K562 (cell line): ENCODE measurements at regions not wholly inside any gene's neighbourhood (a gene's known extent, or its start where the extent isn't known, plus 50 kb on each side); places are given as distances from the start of the nearest gene placed in this dataset.
A peak's percentile ranks its signal among the peaks of the same experiment; 100 is the strongest.

Experiments
- ATAC-seq: fragments of 200-7000 bp; cut with Tn5 transposase; 3 replicates; pipeline ENCODE4 v1.9.1; 2020; ENCODE audit warnings: moderate library complexity
- BruUV-seq: library from RNA; stranded (reverse); fragments of 400-500 nt; replicated peaks from 2 replicates; lab custom pipeline; 2021; lab: Mats Ljungman, UMichigan
- CTCF ChIA-PET: fragments of 300-600 bp; formaldehyde crosslinking; extraction: SDS; loops from one replicate; lab custom pipeline; 2021; ENCODE audit warnings: low intra/inter-chr PET ratio; lab: Yijun Ruan, JAX
- POLR2A ChIA-PET: fragments of 300-600, 350-650 bp; sonication (Branson Sonifier 250); formaldehyde crosslinking; extraction: SDS; loops from one replicate; lab custom pipeline; 2021; ENCODE audit warnings: antibody characterized with exemption, inconsistent platforms; lab: Yijun Ruan, JAX
- DNase-seq, 4 experiments: peaks; one replicate each; pipeline versions ENCODE4 v3.0.0 to v3.0.0-alpha.2; 2011 to 2018; ENCODE audit warnings: low spot score in 3 of 4, mixed read lengths in 3 of 4; ENCODE audit errors: extremely low read depth in 1 of 4
- FAIRE-seq: peaks from 2 replicates; lab custom pipeline; 2011; peaks lifted over from hg19 to GRCh38; lab: Jason Lieb, UNC
- H2AFZ ChIP-seq: 2 replicates; pipeline ENCODE4 v1.6.0; 2011; ENCODE audit warnings: low read depth, low read length, control low read depth, inconsistent platforms
- H3K27ac ChIP-seq: fragments of 200-600 bp; 3 replicates; pipeline ENCODE4 v1.8.0; 2011; ENCODE audit warnings: low read depth, mild to moderate bottlenecking, control low read depth, inconsistent platforms, low read length, moderate library complexity, mixed read lengths; ENCODE audit errors: extremely low read depth
- H3K27me3 ChIP-seq, 2 experiments: fragments of 300-600 bp in 1 of 2; 2 replicates in 1 of 2; 3 replicates in 1 of 2; pipeline versions ENCODE4 v1.6.0 to v1.8.0; 2011; ENCODE audit warnings: inconsistent platforms in 2 of 2, low read length in 2 of 2, mild to moderate bottlenecking in 1 of 2, mixed read lengths in 1 of 2, moderate library complexity in 1 of 2; ENCODE audit not compliant: control insufficient read depth in 2 of 2, insufficient read depth in 2 of 2
- H3K36me3 ChIP-seq: fragments of 300-600 bp; 3 replicates; pipeline ENCODE4 v1.8.0; 2011; ENCODE audit warnings: mild to moderate bottlenecking, low read length, inconsistent platforms; ENCODE audit not compliant: control insufficient read depth, insufficient read depth
- H3K4me1 ChIP-seq, 2 experiments: fragments of 200-600 bp in 1 of 2; replicated peaks in 1 of 2; 2 replicates in 1 of 2; 3 replicates in 1 of 2; pipeline versions ENCODE4 v1.5.1 to v1.8.0; 2011; ENCODE audit warnings: inconsistent platforms in 2 of 2, low read length in 2 of 2, mild to moderate bottlenecking in 1 of 2, mixed read lengths in 1 of 2, moderate library complexity in 1 of 2; ENCODE audit not compliant: control insufficient read depth in 2 of 2, insufficient read depth in 2 of 2
- H3K4me2 ChIP-seq: 2 replicates; pipeline ENCODE4 v1.6.1; 2011; ENCODE audit warnings: low read length, control low read depth, inconsistent platforms, mixed read lengths; ENCODE audit not compliant: insufficient read depth
- H3K4me3 ChIP-seq: fragments of 200-600 bp; sonication (generic), shearing (Covaris generic); 2 replicates; pipeline ENCODE4 v1.5.1; 2016; ENCODE audit warnings: control low read depth, inconsistent platforms
- H3K79me2 ChIP-seq: fragments of 200-600 bp; 3 replicates; pipeline ENCODE4 v1.8.0; 2011; ENCODE audit warnings: low read length, inconsistent platforms; ENCODE audit not compliant: control insufficient read depth, insufficient read depth
- H3K9ac ChIP-seq, 2 experiments: 2 replicates each; pipeline versions ENCODE4 v1.6.0 to v1.6.1; 2011; ENCODE audit warnings: low read depth in 2 of 2, low read length in 2 of 2, control low read depth in 1 of 2, inconsistent platforms in 1 of 2, mild to moderate bottlenecking in 1 of 2, mixed read lengths in 1 of 2; ENCODE audit not compliant: insufficient read depth in 1 of 2
- H3K9me1 ChIP-seq: one replicate; pipeline ENCODE4 v1.6.0; 2011; ENCODE audit warnings: inconsistent platforms, mild to moderate bottlenecking, low read length, moderate library complexity; ENCODE audit not compliant: control insufficient read depth, insufficient read depth
- H3K9me3 ChIP-seq: replicated peaks from 2 replicates; pipeline ENCODE4 v1.5.1; 2011; ENCODE audit warnings: low read depth, low read length, inconsistent platforms; ENCODE audit not compliant: control insufficient read depth, insufficient read depth
- H4K20me1 ChIP-seq: replicated peaks from 2 replicates; pipeline ENCODE4 v1.6.1; 2011; ENCODE audit warnings: low read length, inconsistent platforms, mixed read lengths; ENCODE audit not compliant: control insufficient read depth, insufficient read depth
- ARHGAP35 ChIP-seq: fragments of 450-650 bp; IDR thresholded peaks from 2 replicates; pipeline ENCODE4 v1.6.1; 2018; ENCODE audit not compliant: partially characterized antibody
- HMGN3 ChIP-seq: IDR thresholded peaks from 2 replicates; pipeline ENCODE4 v1.6.1; 2011; ENCODE audit warnings: borderline replicate concordance, low read depth, mild to moderate bottlenecking, mixed read lengths, low read length; ENCODE audit not compliant: insufficient read length; ENCODE audit errors: extremely low read depth
- MEIS2 ChIP-seq: fragments of 450-650 bp; IDR thresholded peaks from 2 replicates; pipeline ENCODE4 v1.6.1; 2014; ENCODE audit warnings: mild to moderate bottlenecking; ENCODE audit not compliant: partially characterized antibody
- WGBS: fragments of 100-300 bp; shearing (Covaris generic); methylation state at CpG from one replicate; pipeline ENCODE4 v1.1.6; 2016; ENCODE audit warnings: low coverage, mixed read lengths; ENCODE audit not compliant: insufficient coverage; ENCODE audit errors: missing lambda C conversion rate; 5-methylcytosine and 5-hydroxymethylcytosine counted together
- in situ Hi-C: fragments of 300-500 bp; cut with MboI; formaldehyde crosslinking; loops from 4 replicates; pipeline ENCODE4 v1.15.0; 2018; ENCODE audit warnings: inconsistent platforms, mixed read lengths
- intact Hi-C: fragments of 100-400 bp; cut with micrococcal nuclease; formaldehyde crosslinking; loops from 2 replicates; pipeline ENCODE4 v1.14.2; 2022
- TF ChIP-seq, protein P1 (sequence below), 2 experiments: IDR thresholded peaks in 1 of 2; conservative IDR thresholded peaks in 1 of 2; 2 replicates each; pipeline ENCODE4 v1.6.1; 2016; ENCODE audit warnings: low read depth in 2 of 2, mild to moderate bottlenecking in 1 of 2, missing compliant biosample characterization in 1 of 2, missing genetic modification characterization in 1 of 2, moderate library complexity in 1 of 2
- TF ChIP-seq, protein P2 (sequence below): fragments of 450-650 bp; IDR thresholded peaks from 2 replicates; pipeline ENCODE4 v1.6.1; 2016

DNA sequence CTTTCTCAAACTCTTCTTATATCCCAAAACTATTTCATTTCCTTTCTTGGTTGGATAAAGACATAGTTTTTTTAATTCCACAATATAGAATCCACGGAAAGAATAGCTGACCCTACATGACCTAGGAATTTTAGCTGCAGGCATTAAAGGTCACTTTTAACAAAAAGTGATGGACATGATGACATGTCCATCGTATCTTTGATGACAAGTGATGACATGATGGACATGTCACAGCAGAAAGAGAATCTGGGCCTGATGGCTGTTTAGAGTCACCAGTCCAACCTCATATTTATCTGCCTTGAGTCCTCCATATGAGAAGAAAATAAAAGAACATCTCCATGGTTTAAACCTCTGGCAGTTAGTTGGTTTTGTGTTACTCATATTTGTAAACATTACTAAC is 106.2 kb downstream of the PLG start:
- Histone ChIP-seq H3K9me3 (no peaks in the 10 kb centered on the region), H3K27me3 (no peaks in the 10 kb centered on the region), H3K79me2 (no peaks in the 10 kb centered on the region), H3K4me1 (no peaks in the 10 kb centered on the region), H3K36me3 (no peaks in the 10 kb centered on the region), H3K27ac (no peak overlapping the region), H4K20me1 (no peaks in the 10 kb centered on the region), H3K9me1 (no peaks in the 10 kb centered on the region), H3K4me3 (no peak overlapping the region), H2AFZ (no peak overlapping the region), H3K4me2 (no peak overlapping the region), H3K9ac (no peak overlapping the region)
- ChIA-PET POLR2A (no interaction called here), CTCF (no interaction called here)
- BruUV-seq: no TSS peak
- intact Hi-C loops: no loop called here
- no peak for DNase-seq
- WGBS: 28% methylated on average over 2 of the region's 2 CpGs
- in situ Hi-C loops: no loop called here
- peak; percentile 84 for TF ChIP-seq MEIS2
- TF ChIP-seq, protein P1, sequence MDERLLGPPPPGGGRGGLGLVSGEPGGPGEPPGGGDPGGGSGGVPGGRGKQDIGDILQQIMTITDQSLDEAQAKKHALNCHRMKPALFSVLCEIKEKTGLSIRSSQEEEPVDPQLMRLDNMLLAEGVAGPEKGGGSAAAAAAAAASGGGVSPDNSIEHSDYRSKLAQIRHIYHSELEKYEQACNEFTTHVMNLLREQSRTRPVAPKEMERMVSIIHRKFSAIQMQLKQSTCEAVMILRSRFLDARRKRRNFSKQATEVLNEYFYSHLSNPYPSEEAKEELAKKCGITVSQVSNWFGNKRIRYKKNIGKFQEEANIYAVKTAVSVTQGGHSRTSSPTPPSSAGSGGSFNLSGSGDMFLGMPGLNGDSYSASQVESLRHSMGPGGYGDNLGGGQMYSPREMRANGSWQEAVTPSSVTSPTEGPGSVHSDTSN (CRISPR knock-in tag; IDR thresholded peaks at IDR 0.05; ENCODE audit: low read depth): no peak
- TF ChIP-seq, protein P1 (tag; conservative IDR thresholded peaks at IDR 0.05; ENCODE audit: low read depth): peak; percentile 70
- TF ChIP-seq, protein P2, sequence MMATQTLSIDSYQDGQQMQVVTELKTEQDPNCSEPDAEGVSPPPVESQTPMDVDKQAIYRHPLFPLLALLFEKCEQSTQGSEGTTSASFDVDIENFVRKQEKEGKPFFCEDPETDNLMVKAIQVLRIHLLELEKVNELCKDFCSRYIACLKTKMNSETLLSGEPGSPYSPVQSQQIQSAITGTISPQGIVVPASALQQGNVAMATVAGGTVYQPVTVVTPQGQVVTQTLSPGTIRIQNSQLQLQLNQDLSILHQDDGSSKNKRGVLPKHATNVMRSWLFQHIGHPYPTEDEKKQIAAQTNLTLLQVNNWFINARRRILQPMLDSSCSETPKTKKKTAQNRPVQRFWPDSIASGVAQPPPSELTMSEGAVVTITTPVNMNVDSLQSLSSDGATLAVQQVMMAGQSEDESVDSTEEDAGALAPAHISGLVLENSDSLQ: peak; percentile 77
- TF ChIP-seq HMGN3: no peak
- TF ChIP-seq ARHGAP35: peak; percentile 49
- peak; percentile 37 for FAIRE-seq
- no peak for ATAC-seq
